SU-DHL-6 (cell line): ENCODE measurements at regions not wholly inside any gene's neighbourhood (a gene's known extent, or its start where the extent isn't known, plus 50 kb on each side); places are given as distances from the start of the nearest gene placed in this dataset.

ENCODE experiments used
- CTCF ChIP-seq: fragments of 200-600 bp; sonication (generic); IDR thresholded peaks from one replicate; pipeline ENCODE4 v1.5.1; 2017; ENCODE audit warnings: antibody characterized with exemption, mild to moderate bottlenecking, low read length, moderate library complexity; ENCODE audit not compliant: insufficient read depth, poor library complexity, severe bottlenecking
- EZH2phosphoT487 ChIP-seq: fragments of 200-600 bp; sonication (generic), shearing (Covaris generic); conservative IDR thresholded peaks from 2 replicates; pipeline ENCODE4 v1.6.1; 2018; ENCODE audit warnings: mild to moderate bottlenecking, antibody characterized with exemption, low read length, moderate library complexity, mixed read lengths

DNA sequence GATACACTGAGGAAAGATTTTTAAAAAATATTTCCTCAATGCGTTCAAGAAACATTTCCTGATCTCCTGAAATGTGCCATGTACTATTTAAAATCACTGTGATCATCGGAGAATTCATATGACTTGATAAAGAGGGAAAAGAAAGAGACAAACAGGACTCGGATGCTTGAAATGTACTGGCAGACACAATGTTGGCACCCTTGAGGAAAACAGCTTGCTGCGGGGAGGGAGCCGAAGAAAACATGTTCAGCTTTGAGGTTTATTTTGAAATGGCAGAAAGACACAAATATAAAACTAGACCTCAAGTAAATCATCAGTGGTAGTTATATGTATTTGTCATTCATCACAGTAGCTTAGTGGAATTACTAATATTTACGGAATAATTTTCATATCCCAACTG lies 100.9 kb upstream of the BRINP3 start:
- no peak for TF ChIP-seq CTCF
- no peak for TF ChIP-seq EZH2phosphoT487
